NT2/D1 (cell line): ENCODE measurements at regions not wholly inside any gene's neighbourhood (a gene's known extent, or its start where the extent isn't known, plus 50 kb on each side); places are given as distances from the start of the nearest gene placed in this dataset.

Source experiments
- DNase-seq: peaks from one replicate; pipeline ENCODE4 v3.0.0-alpha.2; 2011; ENCODE audit warnings: low read depth, low spot score
- H3K27me3 ChIP-seq: 2 replicates; pipeline ENCODE4 v1.6.0; 2011; ENCODE audit warnings: mild to moderate bottlenecking; ENCODE audit not compliant: insufficient read length, insufficient read depth
- H3K36me3 ChIP-seq: 2 replicates; pipeline ENCODE4 v1.6.1; 2011; ENCODE audit warnings: mild to moderate bottlenecking, low read length, mixed read lengths; ENCODE audit not compliant: insufficient read depth, insufficient read length
- H3K4me1 ChIP-seq: 2 replicates; pipeline ENCODE4 v1.5.1; 2011; ENCODE audit not compliant: insufficient read depth, insufficient read length
- H3K4me3 ChIP-seq: 2 replicates; pipeline ENCODE4 v1.5.1; 2011; ENCODE audit warnings: low read depth; ENCODE audit not compliant: insufficient read length
- H3K9ac ChIP-seq: 2 replicates; pipeline ENCODE4 v1.6.0; 2011; ENCODE audit warnings: low read depth; ENCODE audit not compliant: insufficient read length
- H3K9me3 ChIP-seq: 2 replicates; pipeline ENCODE4 v1.5.1; 2011; ENCODE audit warnings: mild to moderate bottlenecking, low read length; ENCODE audit not compliant: insufficient read depth
- SUZ12 ChIP-seq: IDR thresholded peaks from 2 replicates; pipeline ENCODE4 v1.6.1; 2011; ENCODE audit not compliant: insufficient read length, insufficient read depth; ENCODE audit errors: extremely low read depth
- YY1 ChIP-seq: IDR thresholded peaks from 2 replicates; pipeline ENCODE4 v1.6.1; 2011; ENCODE audit not compliant: insufficient read length, insufficient read depth
- ZNF274 ChIP-seq: IDR thresholded peaks from 2 replicates; pipeline ENCODE4 v1.6.1; 2011; ENCODE audit warnings: mild to moderate bottlenecking, low read depth, low read length

DNA sequence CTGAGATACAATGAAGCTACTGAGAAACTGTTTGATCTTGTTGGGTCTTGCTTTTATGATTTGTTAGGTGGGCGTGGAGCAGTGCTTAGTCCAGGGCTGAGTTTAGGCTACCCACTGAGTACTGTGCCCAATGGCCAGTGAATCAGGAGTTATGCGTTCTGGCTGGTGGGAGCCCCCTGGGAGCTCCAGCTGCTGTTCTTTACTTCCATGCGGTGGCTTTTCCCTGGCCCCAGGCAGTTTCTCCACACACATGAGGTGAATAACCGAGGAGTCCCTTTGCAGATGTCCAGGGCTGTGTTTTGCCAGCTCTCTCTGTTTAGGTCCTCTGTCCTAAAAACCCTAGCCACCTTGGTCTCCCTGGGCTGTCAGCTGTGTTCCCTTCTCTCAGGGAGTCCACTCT, 106.5 kb downstream of the KLF13 start:
- no peaks in the 10 kb centered on the region for H3K36me3 ChIP-seq
- DNase-seq: no peak
- no peak for TF ChIP-seq ZNF274
- TF ChIP-seq YY1: no peak
- no peak for TF ChIP-seq SUZ12
- no peaks in the 10 kb centered on the region for H3K9me3 ChIP-seq
- H3K9ac ChIP-seq: no peak overlapping the region
- peaks cover 7% of the 10 kb centered on the region for H3K4me1 ChIP-seq
- no peaks in the 10 kb centered on the region for H3K27me3 ChIP-seq
- no peak overlapping the region for H3K4me3 ChIP-seq

DNA sequence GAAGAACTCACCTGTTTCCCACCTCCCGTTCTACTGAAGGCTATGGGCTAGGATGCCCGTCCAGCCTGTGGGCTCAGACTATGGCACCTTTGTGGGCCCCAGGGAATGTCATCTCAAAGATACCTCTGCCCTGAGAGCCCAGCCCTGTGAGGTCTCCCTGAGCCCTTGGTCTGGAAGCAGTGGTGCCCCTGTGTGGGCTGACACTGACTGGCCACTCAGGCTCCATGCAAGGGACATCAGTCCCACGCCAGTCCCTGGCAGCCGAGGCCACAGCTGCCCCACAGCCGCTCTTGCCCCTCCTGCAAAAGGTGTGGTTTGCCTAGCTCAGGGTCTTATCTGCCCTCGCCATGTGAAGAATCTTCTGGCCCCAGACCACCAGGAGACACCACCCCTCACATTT, 106.9 kb downstream of the KLF13 start:
- no peaks in the 10 kb centered on the region for H3K36me3 ChIP-seq
- peaks cover 7% of the 10 kb centered on the region for H3K4me1 ChIP-seq
- no peaks in the 10 kb centered on the region for H3K27me3 ChIP-seq
- H3K9me3 ChIP-seq: no peaks in the 10 kb centered on the region
- no peak for DNase-seq
- no peak for TF ChIP-seq YY1
- TF ChIP-seq ZNF274: no peak
- no peak for TF ChIP-seq SUZ12
- H3K4me3 ChIP-seq: no peak overlapping the region
- no peak overlapping the region for H3K9ac ChIP-seq

DNA sequence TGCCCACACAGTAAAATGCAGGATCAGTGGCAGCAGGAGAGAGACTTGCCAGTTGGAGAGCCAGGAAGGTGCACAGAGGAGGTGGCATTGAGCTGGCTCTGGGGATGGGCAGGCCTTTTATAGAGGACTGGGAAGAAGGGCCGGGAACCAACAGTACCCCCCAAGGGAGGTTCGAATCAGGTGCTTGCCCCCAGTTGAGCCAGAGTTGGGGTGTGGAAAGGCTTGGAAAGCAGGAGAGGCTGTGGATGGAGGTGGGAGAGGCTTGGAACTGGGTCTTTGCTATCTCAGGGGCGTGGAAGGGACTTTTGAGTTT, 107.6 kb downstream of the KLF13 start:
- no peak for DNase-seq
- Histone ChIP-seq H3K9ac (no peak overlapping the region), H3K4me3 (no peak overlapping the region), H3K27me3 (no peaks in the 10 kb centered on the region), H3K4me1 (peaks cover 7% of the 10 kb centered on the region), H3K36me3 (no peaks in the 10 kb centered on the region), H3K9me3 (no peaks in the 10 kb centered on the region)
- TF ChIP-seq ZNF274 (no peak), YY1 (no peak), SUZ12 (no peak)

DNA sequence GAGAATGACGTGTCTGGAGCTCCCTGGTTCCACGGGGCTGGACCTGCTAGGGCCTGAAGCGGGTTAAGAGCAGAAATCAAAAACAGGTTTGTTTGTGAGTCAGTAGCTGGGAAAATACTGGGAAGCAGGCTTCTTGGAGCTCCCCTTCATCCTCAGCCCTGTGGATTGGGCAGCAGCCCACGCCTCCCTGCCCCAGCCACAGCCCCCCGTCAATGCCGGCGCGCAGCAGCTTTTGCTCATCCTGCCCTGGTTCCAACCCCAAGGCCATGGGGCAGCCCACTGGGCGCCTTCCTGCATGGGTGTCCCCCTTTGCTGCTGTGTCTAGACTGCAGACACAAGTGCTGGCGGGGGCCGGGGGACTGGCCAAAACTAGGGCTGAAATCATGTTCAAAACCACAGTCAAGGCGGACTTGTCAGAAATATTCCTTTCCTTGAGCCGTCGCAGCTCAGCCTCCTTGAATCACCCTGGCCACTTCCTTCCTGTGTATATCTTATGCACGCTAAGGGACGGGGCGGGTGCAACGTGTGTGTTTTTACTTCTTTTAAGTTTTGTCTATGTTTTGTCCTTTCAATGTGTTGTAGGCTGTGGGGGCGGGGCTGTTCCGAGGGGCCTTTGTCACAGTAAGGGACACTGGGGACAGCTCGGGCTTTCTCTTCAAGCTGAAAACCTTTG, 108.1 kb downstream of the KLF13 start:
- no peak overlapping the region for H3K4me3 ChIP-seq
- H3K27me3 ChIP-seq: no peaks in the 10 kb centered on the region
- no peak for DNase-seq
- H3K9ac ChIP-seq: peak overlapping the region; percentile 42
- H3K36me3 ChIP-seq: no peaks in the 10 kb centered on the region
- TF ChIP-seq YY1: no peak
- TF ChIP-seq SUZ12: no peak
- TF ChIP-seq ZNF274: no peak
- H3K4me1 ChIP-seq: peaks cover 7% of the 10 kb centered on the region
- no peaks in the 10 kb centered on the region for H3K9me3 ChIP-seq

DNA sequence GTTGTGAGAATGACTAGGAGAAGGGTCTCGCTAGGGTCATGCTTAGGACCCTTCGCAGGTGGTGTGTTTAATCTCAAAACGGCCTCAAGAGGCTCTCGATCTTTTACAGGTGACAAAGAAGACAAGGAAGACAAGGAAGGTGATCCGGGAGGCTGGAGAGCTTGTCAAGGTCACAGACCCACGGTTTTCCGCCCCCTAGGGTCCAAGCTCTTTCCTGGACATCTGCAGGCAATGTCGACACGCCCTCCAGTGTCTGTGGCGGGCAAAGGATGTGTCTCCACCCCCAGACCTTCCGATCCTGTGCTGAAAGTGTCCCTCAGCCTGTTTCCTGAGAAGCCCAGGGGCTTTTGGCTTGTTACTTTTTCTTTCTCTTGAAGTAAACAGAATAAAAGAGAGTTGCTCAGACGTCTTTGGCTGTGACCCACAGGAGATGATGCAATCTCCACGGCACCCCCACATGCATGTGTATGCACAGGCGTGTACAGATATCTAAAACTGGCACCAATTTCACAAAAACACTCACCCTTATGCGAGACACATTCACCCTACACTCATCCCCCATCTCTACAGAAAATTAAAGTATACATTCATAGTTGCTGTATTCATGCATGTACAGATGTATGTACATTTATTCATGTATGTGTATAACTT, 108.8 kb downstream of the KLF13 start:
- H3K4me1 ChIP-seq: peaks cover 7% of the 10 kb centered on the region
- peak; percentile 56 for DNase-seq
- peaks cover 2% of the 10 kb centered on the region for H3K27me3 ChIP-seq
- no peaks in the 10 kb centered on the region for H3K9me3 ChIP-seq
- H3K4me3 ChIP-seq: no peak overlapping the region
- H3K36me3 ChIP-seq: no peaks in the 10 kb centered on the region
- peak overlapping the region; percentile 42 for H3K9ac ChIP-seq
- no peak for TF ChIP-seq SUZ12
- TF ChIP-seq YY1: no peak
- TF ChIP-seq ZNF274: no peak

DNA sequence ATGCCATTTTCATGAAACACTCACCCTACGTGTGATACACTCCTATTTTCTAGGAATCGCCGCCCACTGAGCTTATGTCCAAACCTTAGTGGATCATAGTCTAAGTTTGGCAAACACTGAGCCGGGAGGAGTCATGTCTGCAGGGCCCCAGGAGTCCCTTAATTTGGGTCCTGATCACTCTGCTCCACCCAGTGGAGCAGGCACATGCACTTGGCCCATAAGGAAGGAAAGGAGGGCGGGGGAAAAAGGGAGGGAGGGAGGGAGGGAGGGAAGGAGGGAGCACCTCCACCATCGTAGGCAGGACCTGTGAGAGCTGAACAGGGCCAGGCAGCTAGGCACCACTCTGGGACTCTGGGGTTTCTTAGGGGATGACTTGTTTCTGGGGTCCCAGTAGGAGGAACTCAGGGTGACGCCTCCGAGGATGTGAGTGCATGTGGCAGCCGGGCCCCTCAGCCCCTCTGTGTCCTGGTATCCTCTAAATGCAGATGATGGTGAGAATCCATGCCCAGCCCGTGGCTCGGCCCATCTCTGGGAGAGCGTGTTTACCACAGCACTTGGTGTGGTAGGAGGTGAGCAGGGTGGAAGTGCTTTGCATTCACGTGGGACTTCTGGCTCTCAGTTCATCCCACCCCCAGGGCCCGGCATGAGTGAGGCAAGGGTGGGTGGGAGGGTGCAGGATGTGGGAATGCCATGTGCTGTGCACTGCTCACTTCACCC, 109.4 kb downstream of the KLF13 start:
- H3K4me3 ChIP-seq: no peak overlapping the region

DNA sequence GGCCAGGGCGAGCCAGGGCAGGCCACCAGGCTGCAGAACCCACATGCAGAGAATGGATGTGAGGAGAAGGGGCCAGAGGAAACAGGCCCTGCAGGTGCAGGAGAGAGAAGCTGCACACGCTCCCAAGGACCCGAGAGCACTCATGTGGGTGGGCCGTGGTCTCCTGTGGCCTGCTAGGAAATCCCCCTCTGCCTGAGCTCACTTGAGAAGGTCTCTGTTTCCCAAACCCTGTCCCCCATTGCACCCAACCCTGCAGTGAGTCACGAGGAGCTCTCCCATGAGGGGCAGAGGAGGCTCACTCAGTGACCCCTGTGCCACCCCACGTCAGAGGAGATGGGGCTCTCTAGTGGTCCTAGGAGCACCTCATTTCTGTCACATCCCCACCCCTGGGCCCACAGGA, 111.1 kb downstream of the KLF13 start:
- peaks cover 11% of the 10 kb centered on the region for H3K27me3 ChIP-seq
- no peak overlapping the region for H3K4me3 ChIP-seq
- peaks cover 7% of the 10 kb centered on the region for H3K4me1 ChIP-seq
- H3K36me3 ChIP-seq: no peaks in the 10 kb centered on the region
- H3K9ac ChIP-seq: no peak overlapping the region
- no peaks in the 10 kb centered on the region for H3K9me3 ChIP-seq
- TF ChIP-seq SUZ12: no peak
- TF ChIP-seq YY1: no peak
- no peak for TF ChIP-seq ZNF274
- no peak for DNase-seq

More for the DNA sequence above, 109.4 kb downstream of the KLF13 start:
- Histone ChIP-seq H3K36me3 (no peaks in the 10 kb centered on the region), H3K9me3 (no peaks in the 10 kb centered on the region), H3K9ac (no peak overlapping the region), H3K4me1 (peaks cover 7% of the 10 kb centered on the region), H3K27me3 (peaks cover 7% of the 10 kb centered on the region)
- TF ChIP-seq SUZ12 (no peak), ZNF274 (no peak), YY1 (no peak)
- DNase-seq: no peak
